HG03039 (cell line): ENCODE measurements at regions not wholly inside any gene's neighbourhood (a gene's known extent, or its start where the extent isn't known, plus 50 kb on each side); places are given as distances from the start of the nearest gene placed in this dataset.

Experiments
- ATAC-seq: cut with Tn5 transposase; IDR thresholded peaks from one replicate; pipeline ENCODE4 v1.9.1; 2021; ENCODE audit warnings: mild to moderate bottlenecking, moderate library complexity; ENCODE audit not compliant: unreplicated experiment

- no peak for ATAC-seq
Observed at GRCh38 chr12:124433147-124433874, 134.1 kb downstream of the NCOR2 start.

GRCh38 chr12:124432376-124432775 lies 135.0 kb downstream of the NCOR2 start:
- no peak for ATAC-seq

GRCh38 chr12:124431971-124432370 lies 135.4 kb downstream of the NCOR2 start:
- no peak for ATAC-seq

GRCh38 chr12:124430491-124430890 lies 135.6 kb downstream of the RFLNA start:
- no peak for ATAC-seq

GRCh38 chr12:124429535-124429934 lies 134.6 kb downstream of the RFLNA start:
- ATAC-seq: no peak

GRCh38 chr12:124428792-124429281 lies 133.9 kb downstream of the RFLNA start:
- no peak for ATAC-seq

- no peak for ATAC-seq
Observed at GRCh38 chr12:124428136-124428791, 133.4 kb downstream of the RFLNA start.

- ATAC-seq: no peak
Observed at GRCh38 chr12:124426594-124427555, 132.0 kb downstream of the RFLNA start.

- ATAC-seq: no peak
Observed at GRCh38 chr12:124425667-124426066, 130.8 kb downstream of the RFLNA start.

- no peak for ATAC-seq
Observed at GRCh38 chr12:124424516-124424905, 129.6 kb downstream of the RFLNA start.

GRCh38 chr12:124423761-124424515 lies 129.0 kb downstream of the RFLNA start:
- no peak for ATAC-seq

GRCh38 chr12:124422570-124423523 lies 128.0 kb downstream of the RFLNA start:
- no peak for ATAC-seq

- ATAC-seq: no peak
Observed at GRCh38 chr12:124422142-124422569, 127.3 kb downstream of the RFLNA start.

- no peak for ATAC-seq
Observed at GRCh38 chr12:124420996-124421674, 126.2 kb downstream of the RFLNA start.

GRCh38 chr12:124420041-124420995 lies 125.4 kb downstream of the RFLNA start:
- no peak for ATAC-seq

- ATAC-seq: no peak
Observed at GRCh38 chr12:124419292-124420040, 124.6 kb downstream of the RFLNA start.

- no peak for ATAC-seq
Observed at GRCh38 chr12:124418791-124419190, 123.9 kb downstream of the RFLNA start.
